Superior temporal gyrus (tissue), 1 donor: ENCODE measurements at regions not wholly inside any gene's neighbourhood (a gene's known extent, or its start where the extent isn't known, plus 50 kb on each side); places are given as distances from the start of the nearest gene placed in this dataset.

Experiments used
- DNase-seq: peaks from one replicate; pipeline ENCODE4 v3.0.0-alpha.2; 2016; ENCODE audit errors: extremely low spot score

DNA sequence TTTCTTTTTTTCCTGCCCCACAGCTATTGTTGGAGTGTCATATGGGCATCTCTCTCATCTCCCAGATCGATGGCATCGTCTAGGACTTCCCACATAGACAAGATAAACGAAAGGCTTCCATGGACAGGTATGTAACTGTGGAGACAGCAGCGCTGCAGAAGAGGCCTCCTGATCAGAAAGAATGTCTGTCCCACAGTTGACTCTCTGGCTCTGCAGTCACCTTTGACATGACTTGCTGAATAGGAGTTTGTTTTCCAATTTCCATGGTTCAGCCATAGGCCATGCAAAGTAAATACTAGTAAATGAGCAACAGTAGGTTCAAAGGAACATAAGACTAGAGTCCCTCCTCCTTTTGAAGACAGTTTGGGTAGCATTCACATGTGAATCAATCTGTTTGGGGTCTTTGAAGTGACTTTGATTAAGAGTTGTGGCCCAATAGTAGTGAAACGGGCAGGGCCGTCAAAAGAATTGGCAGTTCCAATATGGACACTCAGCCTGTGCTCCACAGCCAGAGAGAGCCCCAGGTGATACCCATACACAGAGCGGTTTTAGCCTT lies 134.7 kb upstream of the IFNGR1 start:
- no peak for DNase-seq

DNA sequence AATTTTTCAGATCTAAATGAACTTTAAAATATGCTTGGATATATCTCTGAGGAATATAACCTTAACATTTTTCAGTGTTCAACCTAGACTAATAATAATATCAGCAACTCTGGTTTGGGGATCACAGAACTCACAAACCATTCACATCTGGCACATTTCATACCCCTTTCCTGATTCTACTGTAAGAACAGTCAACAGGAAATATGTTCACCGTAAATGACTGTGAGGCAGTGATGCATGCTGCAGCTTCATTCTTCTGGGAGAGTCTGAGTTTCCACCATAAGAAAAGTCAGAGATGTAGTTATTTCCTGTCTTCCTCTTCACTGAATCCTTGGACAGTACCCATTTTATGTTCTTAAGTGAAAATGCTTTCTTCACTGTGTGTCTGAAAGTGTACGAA lies 134.2 kb upstream of the IFNGR1 start:
- no peak for DNase-seq

DNA sequence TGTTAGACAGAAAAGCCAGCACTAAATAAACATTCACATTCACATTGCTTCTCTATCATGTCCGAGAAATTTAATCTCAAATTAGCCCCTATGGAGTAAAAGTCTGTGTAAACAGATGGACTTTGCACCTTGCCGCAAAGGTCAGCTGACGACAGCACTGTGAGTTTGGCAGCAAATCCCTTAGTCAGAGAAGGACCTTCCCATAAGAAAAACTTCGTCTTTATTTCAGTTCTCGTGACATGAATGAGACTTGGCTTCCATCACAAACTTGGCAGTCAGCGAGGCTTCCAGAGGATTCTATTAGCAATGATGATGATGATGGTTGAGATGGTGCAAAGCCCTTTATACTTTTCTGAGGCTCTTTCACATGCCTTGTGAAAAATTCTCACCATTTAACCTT lies 133.7 kb upstream of the IFNGR1 start:
- DNase-seq, result peak; percentile 14

DNA sequence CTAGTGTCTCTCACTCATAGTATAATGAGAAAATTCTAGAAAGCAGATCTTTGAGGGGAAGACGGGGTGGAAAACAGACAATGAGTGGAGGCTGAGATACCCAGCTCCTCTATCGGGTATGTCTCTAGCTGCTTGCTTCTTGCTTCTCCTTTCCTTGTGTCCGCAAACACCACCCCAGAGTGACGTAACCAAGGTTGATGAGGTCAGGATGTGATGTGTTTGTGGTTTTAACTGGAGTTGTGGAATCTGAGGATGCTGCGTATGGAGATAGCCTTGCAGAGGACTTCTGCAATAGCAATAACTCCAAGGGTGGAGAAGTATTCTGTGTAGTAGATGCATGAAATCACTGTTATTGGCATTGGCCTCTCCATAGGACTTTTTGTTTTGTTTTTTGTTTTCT lies 132.7 kb upstream of the IFNGR1 start:
- DNase-seq, result peak; percentile 30

DNA sequence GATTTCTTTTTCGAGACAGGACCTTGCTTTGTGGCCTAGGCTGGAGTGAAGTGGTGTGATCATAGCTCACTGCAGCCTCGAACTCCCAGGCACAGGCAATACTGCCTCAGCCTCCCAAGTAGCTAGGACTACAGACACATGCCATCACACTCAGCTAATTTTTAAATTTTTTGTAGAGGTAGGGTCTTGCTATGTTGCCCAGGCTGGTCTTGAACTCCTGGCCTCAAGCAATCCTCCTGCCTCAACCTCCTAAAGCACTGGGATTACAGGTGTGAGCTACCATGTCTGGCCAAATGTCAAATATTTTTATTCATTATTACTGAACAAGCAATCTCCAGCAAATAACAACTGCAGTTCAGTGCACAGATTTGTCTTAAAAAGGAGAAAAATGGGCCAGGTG lies 131.7 kb upstream of the IFNGR1 start:
- no peak for DNase-seq

DNA sequence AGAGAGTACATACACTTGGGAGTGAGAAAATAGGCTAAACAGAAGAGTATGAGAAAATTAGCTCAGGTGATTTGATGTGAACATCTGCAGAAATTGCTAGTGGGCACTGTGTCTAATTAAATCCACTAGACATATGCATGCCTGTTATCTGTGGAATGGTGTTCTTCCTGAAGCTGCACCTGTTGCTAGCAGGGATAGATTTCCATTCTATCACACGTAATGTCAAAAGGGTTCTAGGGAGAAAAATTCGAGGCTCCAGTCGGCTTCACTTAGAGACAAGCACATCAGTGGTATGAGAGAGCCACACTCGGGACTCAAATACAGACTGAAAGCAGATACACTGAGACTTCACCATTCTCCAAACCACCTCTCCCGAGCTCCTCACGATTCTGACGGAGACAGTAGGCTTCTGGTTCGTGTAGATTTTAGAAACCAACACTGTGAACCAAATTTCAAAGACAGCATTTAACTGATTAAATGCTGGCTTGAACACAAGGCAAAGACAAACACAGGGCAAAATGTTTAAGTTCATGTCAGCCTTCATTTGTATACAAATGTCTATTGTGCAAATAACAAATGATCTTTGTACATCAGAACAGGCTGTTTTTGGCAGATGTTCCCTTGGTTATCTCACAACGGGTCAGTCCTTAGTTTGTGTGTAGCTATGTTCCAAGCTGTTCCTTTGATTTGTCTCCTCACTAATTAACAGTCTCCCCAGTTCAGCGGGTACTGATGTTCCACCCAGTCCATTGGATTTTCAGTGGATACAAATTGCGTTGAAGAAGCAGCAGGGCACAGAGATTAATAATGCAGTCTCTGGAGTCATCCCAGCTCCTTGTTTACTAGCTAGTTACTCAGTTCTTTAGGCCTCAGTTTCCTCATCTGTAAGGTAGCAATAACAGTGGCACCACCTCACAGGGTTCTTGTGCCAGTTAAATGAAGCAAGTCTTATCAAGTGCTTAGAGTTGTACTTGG lies 131.0 kb upstream of the IFNGR1 start:
- peak; percentile 97 for DNase-seq

DNA sequence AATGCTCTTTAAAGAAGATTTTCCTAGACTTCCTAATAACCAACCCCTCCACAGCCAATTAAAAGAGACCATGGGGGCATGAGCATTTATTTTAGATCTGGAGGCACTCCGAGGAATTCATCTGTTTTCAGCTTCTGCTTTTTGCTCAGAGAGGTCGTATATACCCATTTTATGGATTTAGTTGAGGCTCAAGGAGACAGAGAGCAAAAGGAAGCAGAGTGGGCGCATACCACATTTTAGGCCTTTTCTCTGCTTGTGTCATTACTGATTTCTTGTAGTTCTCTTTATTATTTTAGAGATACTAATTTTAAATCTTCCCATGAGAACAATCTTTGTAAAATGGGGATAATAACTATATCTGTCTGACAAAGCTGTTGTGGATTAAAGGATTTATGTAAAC lies 129.6 kb upstream of the IFNGR1 start:
- no peak for DNase-seq

DNA sequence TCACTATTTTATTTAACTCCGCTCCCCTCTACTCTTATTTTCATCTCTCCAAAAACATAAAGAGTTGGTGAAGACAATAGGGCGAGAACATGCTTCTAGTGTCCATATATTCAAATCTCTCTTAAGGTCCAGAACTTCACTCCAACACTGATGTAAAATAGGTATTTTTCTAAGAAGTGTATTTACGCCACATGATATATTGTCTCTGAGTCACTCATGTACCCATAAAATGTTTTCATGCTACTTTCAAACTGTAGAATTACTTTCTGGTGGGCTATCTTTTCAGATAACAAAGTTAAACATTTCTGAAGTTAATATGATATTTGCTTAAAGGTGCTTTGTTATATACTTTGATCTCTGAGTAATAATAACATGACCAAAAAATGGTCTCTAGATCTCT lies 124.1 kb upstream of the IFNGR1 start:
- DNase-seq, result peak; percentile 63

DNA sequence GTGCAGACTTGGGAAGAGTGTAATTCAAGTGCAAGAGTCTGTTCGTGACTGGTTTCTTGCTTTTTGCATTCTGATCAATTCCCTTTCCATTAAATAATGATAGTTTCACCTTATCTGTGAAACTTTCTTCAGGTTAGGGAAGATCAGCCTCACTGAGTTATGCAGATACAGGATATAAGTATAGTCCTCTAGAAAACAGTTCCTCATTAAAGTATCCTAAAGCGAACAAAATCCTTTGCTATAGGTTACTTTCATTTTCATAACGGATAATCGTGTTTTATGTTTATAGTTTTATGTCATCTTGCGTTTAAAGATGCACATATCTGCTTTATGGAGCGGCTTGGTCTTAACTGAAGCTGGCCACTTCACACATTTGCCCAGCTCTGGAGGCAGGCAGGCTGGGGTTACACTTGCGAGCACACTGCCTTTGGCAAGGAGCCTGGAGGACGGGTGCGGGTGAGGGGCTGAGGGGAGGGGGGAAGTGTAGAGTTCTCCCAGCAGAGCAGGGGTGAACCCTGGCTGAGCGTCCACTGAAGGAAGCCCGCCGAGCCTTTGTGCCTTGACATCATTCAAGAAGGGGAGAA lies 123.5 kb upstream of the IFNGR1 start:
- peak; percentile 67 for DNase-seq

DNA sequence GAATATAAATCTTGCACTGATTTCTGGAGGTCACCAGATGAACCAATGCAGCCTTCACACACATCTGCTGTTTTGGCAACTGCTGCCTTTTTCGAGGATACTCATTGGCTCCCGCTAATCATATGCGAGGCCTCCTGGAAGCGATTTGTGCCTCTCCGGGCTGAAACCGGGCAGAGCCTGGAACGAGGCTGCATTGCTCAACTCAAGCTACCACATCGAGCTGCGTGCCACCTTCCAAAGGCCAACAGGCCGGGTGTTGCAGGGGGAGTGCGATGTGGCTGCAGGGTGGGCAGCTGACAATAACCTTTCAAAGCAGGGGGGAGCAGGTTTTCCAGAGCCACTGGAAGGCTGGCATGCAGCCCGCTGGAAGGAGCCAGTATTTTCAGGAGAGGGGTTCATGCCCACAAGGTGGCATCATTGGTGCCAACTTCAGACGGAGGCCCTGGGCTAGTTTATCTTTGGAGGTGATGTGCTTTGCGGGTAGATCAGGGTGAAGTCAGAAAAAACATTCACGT lies 122.6 kb upstream of the IFNGR1 start:
- DNase-seq, result peak; percentile 87

DNA sequence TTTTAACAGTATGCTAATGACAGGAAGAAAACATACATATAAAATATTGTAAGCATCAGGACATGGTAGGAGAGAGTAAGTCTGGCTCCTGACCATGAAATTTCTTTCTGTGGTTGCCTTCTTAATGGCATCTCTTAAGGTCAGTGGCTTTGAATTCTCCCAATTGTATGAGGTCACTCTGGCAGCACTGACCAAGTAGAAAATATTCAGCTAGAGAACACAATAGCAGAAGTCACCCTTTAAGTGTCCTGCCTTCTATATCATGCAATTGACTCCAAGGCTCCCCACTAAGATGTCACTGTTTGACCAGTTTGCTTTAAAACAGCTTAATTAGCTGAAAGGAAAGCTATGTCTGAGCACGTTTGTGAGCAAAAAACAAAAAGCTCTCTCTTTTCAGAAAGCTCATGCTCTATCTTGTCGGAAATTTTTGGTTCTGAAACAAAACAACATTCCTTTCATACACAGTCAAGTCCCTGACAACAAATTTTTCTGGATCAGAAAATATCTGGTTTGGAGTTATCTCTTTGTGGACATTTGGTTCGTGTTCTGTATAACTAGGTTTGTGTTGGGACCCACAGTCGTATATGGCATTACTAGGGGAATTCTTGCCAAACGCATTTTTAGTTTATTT lies 120.9 kb upstream of the IFNGR1 start:
- peak; percentile 73 for DNase-seq

DNA sequence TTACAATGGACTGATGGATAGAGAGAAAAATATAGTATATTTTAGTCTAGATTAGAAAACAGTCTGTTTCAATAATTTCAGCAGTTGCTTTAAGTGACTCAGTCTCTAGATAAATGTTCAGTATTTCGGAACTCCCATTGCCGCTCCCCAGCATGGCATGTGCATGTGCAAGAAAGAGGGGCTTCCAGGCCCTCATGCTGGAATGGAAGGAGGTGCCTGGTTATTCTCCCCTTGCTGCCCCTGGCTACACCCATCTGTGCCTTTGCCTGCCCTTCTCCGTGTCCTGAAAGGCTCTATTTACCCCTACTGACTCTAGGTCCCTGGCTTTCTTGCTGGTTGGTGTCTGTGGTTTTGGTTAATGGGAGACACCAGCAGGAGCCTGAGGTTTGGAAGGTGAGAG lies 115.7 kb upstream of the IFNGR1 start:
- no peak for DNase-seq

DNA sequence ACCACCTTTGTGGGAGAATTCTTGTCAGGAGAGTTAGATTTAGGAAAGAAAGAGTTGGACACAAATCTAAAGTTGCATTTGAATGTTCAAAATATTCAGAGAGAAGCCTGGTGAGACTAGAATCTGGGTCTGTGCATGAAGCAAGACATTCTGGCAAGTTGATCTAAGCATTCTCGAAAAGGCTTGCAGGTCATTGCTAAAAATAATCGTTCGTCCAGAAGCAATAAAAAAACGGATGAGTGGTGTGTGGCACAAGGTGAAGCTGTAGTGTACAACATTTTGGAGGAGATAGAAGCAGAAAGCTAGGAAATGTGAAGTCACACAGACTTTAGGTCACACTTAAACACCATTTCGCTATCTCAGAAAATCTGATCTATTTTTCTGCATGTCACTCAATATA lies 114.9 kb upstream of the IFNGR1 start:
- DNase-seq, result no peak

DNA sequence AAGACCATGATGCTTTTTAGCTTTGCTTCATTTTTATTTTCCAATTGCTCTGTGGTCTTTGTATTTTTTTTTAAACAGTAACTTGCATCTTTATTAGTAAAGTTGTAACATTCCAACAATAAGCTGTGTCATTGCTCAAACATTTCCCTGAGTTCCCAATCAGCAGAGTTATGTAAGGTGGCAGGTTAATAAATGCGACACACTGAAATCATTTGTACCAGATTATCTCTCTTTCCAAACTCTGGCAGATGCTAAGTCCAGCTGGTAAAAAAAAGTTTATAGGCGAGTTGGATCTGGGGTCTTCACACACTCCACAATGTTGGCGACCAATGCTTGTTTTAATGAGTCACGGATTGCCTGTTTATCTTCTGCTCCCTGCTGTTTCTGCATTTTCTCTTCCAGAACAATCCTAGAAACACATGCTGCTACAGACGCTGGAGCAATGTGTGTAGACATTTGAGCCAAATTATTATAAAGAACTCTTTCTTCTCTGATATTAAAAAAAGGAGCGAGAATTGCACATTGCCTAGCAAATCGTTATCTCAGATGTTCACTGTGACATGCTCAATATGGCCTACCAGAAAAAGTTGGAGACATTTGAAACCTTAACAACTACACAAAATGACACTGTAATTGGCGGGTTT lies 113.6 kb upstream of the IFNGR1 start:
- peak; percentile 27 for DNase-seq

DNA sequence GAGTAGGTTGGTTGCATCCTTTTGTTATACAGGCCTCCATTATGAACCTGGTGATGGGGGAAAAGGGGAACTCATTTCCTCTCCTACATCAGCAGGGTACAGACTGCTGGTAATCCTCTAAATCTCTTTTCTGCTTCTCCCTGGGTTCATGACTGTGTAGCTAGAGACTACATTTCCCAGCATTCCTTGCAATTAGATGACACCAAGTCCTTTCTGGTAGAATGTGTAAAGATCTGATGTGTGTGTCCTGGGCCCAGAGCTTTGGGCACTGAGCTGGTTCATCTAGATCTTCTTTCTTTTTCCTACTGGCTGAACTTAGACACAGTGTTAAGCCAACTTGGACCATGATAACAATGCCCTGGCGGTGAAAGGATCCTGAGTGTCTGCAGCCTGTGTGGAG lies 104.7 kb upstream of the IFNGR1 start:
- DNase-seq, result no peak

DNA sequence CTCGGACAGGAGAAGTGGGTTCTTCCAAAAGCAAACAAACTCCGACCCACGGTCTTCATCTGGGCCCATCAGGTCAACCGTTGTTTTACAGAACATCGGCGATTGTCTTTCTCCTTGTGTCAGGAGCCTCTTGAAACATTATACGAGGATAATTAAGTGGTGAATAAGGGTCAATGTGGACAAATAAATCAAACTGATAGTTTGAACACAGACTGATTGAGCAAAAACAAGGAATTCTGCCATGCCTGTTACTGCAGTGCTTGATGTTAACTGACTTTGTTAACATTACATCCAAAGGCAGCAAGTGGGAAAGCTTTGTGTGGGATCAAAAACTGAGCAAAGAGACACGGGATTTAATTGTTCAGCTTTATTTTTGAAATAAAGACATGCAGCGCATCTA lies 101.1 kb upstream of the IFNGR1 start:
- no peak for DNase-seq

DNA sequence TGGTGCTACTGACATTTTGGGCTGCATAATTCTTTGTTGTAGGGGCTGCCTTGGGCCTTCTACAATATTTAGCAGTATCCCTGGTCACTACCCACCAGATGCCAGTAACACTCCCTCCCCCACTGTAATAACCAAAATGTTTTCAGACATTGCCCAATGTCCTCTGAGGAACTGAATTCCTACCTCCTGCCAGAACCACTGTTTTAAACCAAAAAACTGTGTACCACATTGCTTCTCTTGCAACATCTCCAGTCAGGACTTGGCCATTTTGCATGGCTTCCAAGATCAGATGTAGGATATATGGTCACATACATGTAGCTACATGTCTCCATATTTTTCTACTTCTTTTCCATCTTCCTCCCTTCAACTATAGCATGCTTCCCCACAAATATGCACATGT lies 97.4 kb upstream of the IFNGR1 start:
- DNase-seq, result no peak

DNA sequence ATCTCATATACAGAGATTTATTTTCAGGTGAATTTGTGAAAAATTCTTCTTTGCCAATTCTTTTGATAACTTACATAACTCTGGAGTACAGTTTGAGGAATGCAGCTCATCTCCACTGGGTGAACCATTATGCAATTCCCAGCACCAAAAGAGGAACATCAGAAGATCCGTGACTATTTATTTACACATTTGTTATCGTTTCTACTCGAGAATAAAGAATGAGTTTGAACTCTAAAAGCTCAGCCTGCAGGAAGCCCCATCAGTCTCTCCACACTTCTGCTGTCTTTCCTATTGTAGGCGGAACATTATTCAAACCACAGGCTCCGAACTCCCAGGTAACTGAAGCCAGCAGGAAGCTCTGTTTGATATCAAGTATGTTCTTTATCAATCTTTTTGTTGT lies 95.9 kb upstream of the IFNGR1 start:
- DNase-seq, result no peak

DNA sequence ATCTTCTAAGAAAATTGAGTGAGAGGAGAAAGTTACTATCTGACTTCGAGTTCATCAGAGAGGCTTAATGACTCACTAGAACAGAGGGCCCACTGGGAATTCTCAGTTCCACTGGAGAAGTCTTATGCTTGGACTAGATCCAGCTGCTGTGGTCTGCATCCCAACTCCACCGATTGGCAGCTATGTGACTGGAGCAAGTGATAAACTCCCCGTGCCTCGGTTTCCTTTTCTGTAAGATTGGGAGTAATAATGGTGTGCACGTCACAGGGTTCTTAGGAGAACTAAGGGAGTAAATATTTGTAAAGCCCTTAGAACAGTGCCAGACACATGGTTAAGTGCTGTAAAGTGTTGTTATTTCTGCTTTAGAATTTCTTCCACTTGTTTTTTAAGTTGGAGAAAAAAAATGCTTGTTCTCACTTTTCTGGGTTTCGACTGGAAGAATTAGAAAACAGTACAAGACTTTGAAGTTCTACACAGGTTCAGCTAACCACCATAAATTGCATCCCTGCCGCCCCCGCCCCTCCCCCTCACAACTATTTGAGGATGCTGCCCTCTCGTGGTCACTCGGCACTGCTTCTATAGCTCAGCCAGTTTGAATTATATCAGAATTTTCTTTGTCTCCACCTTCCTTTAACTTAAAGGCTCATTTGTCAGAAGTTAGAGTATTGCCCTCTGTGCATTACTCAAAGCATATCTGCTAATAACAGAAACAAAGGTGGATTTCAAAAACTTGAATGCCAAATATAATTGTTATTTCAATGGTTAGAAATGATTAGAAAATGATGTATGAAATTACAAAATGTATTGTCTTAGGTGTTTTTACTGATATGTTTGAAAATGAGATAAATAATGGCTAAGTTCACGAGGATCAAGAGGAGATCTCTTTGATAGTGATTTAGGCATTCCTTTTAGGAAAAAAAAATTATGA lies 95.0 kb upstream of the IFNGR1 start:
- peak; percentile 80 for DNase-seq

DNA sequence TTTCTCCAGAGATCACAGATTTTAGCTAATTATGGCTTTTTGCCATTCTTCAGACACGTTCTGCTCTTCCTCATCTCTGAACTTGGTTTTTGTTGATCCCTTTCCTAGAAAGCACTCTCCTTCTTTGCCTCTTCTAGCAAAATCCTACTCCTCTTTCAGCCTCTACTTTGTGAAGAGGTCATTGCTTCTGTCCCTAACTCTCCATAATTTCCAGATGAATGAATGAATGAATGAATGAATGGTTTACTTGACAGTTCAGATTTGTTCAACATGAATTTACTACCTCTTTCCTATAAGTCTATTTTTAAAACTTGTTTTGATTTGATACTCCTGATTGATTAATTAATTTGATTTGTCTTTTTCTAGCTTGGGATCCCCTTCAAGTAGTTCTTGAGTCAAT lies 94.0 kb upstream of the IFNGR1 start:
- DNase-seq, result no peak

DNA sequence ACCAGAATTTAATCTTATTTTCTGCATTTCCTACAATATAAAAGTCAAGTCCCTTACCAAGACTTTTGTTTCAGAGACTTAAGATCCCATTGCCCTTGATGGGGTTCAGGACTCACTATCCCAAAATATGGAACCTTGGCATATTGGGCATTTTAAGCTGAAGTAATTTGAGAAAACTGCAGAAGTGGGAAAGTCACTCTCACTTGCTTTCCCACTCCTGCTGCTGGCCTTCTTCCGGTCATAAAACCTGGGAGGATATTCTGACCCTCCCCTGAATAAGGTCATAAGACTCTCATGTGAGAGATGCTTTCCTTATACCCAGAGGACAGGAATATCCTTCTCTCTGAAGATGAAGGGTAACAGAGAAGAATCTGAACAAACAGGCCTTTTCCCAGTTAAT lies 92.8 kb upstream of the IFNGR1 start:
- DNase-seq, result no peak
